GM19035 (cell line): ENCODE measurements at regions not wholly inside any gene's neighbourhood (a gene's known extent, or its start where the extent isn't known, plus 50 kb on each side); places are given as distances from the start of the nearest gene placed in this dataset.
A peak's percentile ranks its signal among the peaks of the same experiment; 100 is the strongest.

ENCODE experiments used
- ATAC-seq: cut with Tn5 transposase; IDR thresholded peaks from one replicate; pipeline ENCODE4 v1.9.1; 2021; ENCODE audit not compliant: unreplicated experiment

- ATAC-seq, result no peak
These were observed 273.1 kb downstream of the KLF12 start for GRCh38 chr13:73861136-73861535.

GRCh38 chr13:73860501-73860900, 273.7 kb downstream of the KLF12 start:
- ATAC-seq, result no peak

GRCh38 chr13:73859841-73860240, 274.4 kb downstream of the KLF12 start:
- no peak for ATAC-seq

GRCh38 chr13:73857106-73857505, 277.1 kb downstream of the KLF12 start:
- ATAC-seq, result no peak

- ATAC-seq, result no peak
These were observed 283.1 kb downstream of the KLF12 start for GRCh38 chr13:73851104-73851503.

GRCh38 chr13:73850104-73850873, 283.9 kb downstream of the KLF12 start:
- no peak for ATAC-seq

- ATAC-seq, result peak; percentile 49
These were observed 284.9 kb downstream of the KLF12 start for GRCh38 chr13:73849292-73849691.

- no peak for ATAC-seq
These were observed 289.2 kb downstream of the KLF12 start for GRCh38 chr13:73844986-73845385.

GRCh38 chr13:73842626-73843025, 291.6 kb downstream of the KLF12 start:
- no peak for ATAC-seq

GRCh38 chr13:73842184-73842583, 292.0 kb downstream of the KLF12 start:
- no peak for ATAC-seq

GRCh38 chr13:73837147-73837546, 297.1 kb downstream of the KLF12 start:
- ATAC-seq, result no peak

- ATAC-seq, result peak; percentile 73
These were observed 299.0 kb downstream of the KLF12 start for GRCh38 chr13:73835138-73835721.

GRCh38 chr13:73833325-73834070, 300.7 kb downstream of the KLF12 start:
- no peak for ATAC-seq

- ATAC-seq, result no peak
These were observed 301.4 kb downstream of the KLF12 start for GRCh38 chr13:73832825-73833224.

GRCh38 chr13:73832128-73832588, 302.0 kb downstream of the KLF12 start:
- no peak for ATAC-seq

- ATAC-seq, result no peak
These were observed 304.8 kb downstream of the KLF12 start for GRCh38 chr13:73829416-73829815.

- no peak for ATAC-seq
These were observed 305.4 kb downstream of the KLF12 start for GRCh38 chr13:73828811-73829210.

- ATAC-seq, result no peak
These were observed 306.8 kb downstream of the KLF12 start for GRCh38 chr13:73827434-73827833.

- no peak for ATAC-seq
These were observed 309.1 kb downstream of the KLF12 start for GRCh38 chr13:73825143-73825542.

GRCh38 chr13:73822668-73823592, 311.3 kb downstream of the KLF12 start:
- ATAC-seq, result no peak

GRCh38 chr13:73820688-73821087, 313.5 kb downstream of the KLF12 start:
- peak; percentile 63 for ATAC-seq
